GM12878 (cell line): ENCODE measurements at regions not wholly inside any gene's neighbourhood (a gene's known extent, or its start where the extent isn't known, plus 50 kb on each side); places are given as distances from the start of the nearest gene placed in this dataset.

Experiments used
- ATAC-seq: fragments of 200-7000 bp; cut with Tn5 transposase; 3 replicates; pipeline ENCODE4 v1.9.1; 2020; ENCODE audit warnings: mild to moderate bottlenecking, moderate library complexity
- BruUV-seq: library from RNA; stranded (reverse); fragments of 400-500 nt; replicated peaks from 2 replicates; lab custom pipeline; 2021; lab: Mats Ljungman, UMichigan
- CTCF ChIA-PET: fragments of 300-600 bp; sonication (Branson Sonifier 250); formaldehyde crosslinking; extraction: SDS; loops from one replicate; lab custom pipeline; 2021; ENCODE audit warnings: inconsistent platforms; lab: Yijun Ruan, JAX
- POLR2A ChIA-PET: fragments of 350-600 bp; formaldehyde crosslinking; extraction: SDS; loops from one replicate; lab custom pipeline; 2021; ENCODE audit warnings: inconsistent platforms; lab: Charles Lee
- RAD21 ChIA-PET: fragments of 300-600 bp; sonication (Branson Sonifier 250); formaldehyde crosslinking; loops from one replicate; lab custom pipeline; 2023; ENCODE audit warnings: antibody characterized with exemption; ENCODE audit not compliant: unreplicated experiment; lab: Charles Lee
- SMC1A ChIA-PET: fragments of 300-600 bp; sonication (Branson Sonifier 250); formaldehyde crosslinking; loops from one replicate; lab custom pipeline; 2023; ENCODE audit not compliant: unreplicated experiment, uncharacterized antibody; lab: Charles Lee
- DNase-seq: peaks from one replicate; pipeline ENCODE4 v3.0.0-alpha.2; 2011; ENCODE audit warnings: low read depth, low spot score
- FAIRE-seq: peaks from 3 replicates; lab custom pipeline; 2011; peaks lifted over from hg19 to GRCh38; lab: Jason Lieb, UNC
- H2AFZ ChIP-seq: 2 replicates; pipeline ENCODE4 v1.6.0; 2011; ENCODE audit warnings: low read depth, low read length, control low read depth; ENCODE audit not compliant: control insufficient read depth
- H3K27ac ChIP-seq: 2 replicates; pipeline ENCODE4 v1.5.1; 2011; ENCODE audit warnings: control low read depth; ENCODE audit not compliant: control insufficient read depth, insufficient read depth
- H3K27me3 ChIP-seq, 2 experiments: replicated peaks in 1 of 2; 2 replicates each; pipeline versions ENCODE4 v1.6.0 to v1.6.1; 2011; ENCODE audit warnings: low read length in 1 of 2; ENCODE audit not compliant: control insufficient read depth in 2 of 2, insufficient read depth in 2 of 2
- H3K36me3 ChIP-seq, 2 experiments: 2 replicates each; pipeline ENCODE4 v1.5.1; 2011; ENCODE audit warnings: low read length in 1 of 2; ENCODE audit not compliant: control insufficient read depth in 2 of 2, insufficient read depth in 2 of 2
- H3K4me1 ChIP-seq: 2 replicates; pipeline ENCODE4 v1.6.1; 2011; ENCODE audit warnings: mild to moderate bottlenecking, low read length, moderate library complexity, mixed read lengths; ENCODE audit not compliant: control insufficient read depth, insufficient read depth
- H3K4me2 ChIP-seq: 2 replicates; pipeline ENCODE4 v1.6.0; 2011; ENCODE audit warnings: control low read depth; ENCODE audit not compliant: control insufficient read depth, insufficient read depth
- H3K4me3 ChIP-seq: fragments of 200-600 bp; sonication (generic); 2 replicates; pipeline ENCODE4 v1.5.1; 2016
- H3K79me2 ChIP-seq: 2 replicates; pipeline ENCODE4 v1.6.0; 2011; ENCODE audit warnings: low read length; ENCODE audit not compliant: control insufficient read depth, insufficient read depth
- H3K9ac ChIP-seq: 2 replicates; pipeline ENCODE4 v1.8.0; 2011; ENCODE audit warnings: low read length, control low read depth, mixed read lengths; ENCODE audit not compliant: control insufficient read depth, insufficient read depth
- H3K9me3 ChIP-seq: replicated peaks from 3 replicates; pipeline ENCODE4 v1.5.1; 2011; ENCODE audit warnings: mild to moderate bottlenecking, low read length; ENCODE audit not compliant: control insufficient read depth, insufficient read depth
- H4K20me1 ChIP-seq: 2 replicates; pipeline ENCODE4 v1.6.0; 2011; ENCODE audit not compliant: control insufficient read depth, insufficient read depth
- BCL11A ChIP-seq: IDR thresholded peaks from 2 replicates; pipeline ENCODE4 v1.6.1; 2011; ENCODE audit warnings: low read depth, low read length
- EZH2 ChIP-seq: IDR thresholded peaks from 2 replicates; pipeline ENCODE4 v1.6.1; 2012; ENCODE audit warnings: low read depth, mild to moderate bottlenecking, control low read depth, inconsistent platforms, low read length, borderline replicate concordance; ENCODE audit not compliant: control insufficient read depth
- JUND ChIP-seq: IDR thresholded peaks from 2 replicates; pipeline ENCODE4 v1.6.1; 2012; ENCODE audit warnings: low read depth, mild to moderate bottlenecking, low read length, improper control_type of control experiment, moderate library complexity
- NFIC ChIP-seq: IDR thresholded peaks from 2 replicates; pipeline ENCODE4 v1.6.1; 2012; ENCODE audit warnings: low read depth, mild to moderate bottlenecking, inconsistent platforms, low read length, moderate library complexity
- WRNIP1 ChIP-seq: IDR thresholded peaks from 2 replicates; pipeline ENCODE4 v1.6.1; 2011; ENCODE audit warnings: low read depth, low read length, improper control_type of control experiment, borderline replicate concordance
- ZNF217 ChIP-seq: fragments of 450-650 bp; IDR thresholded peaks from 2 replicates; pipeline ENCODE4 v1.6.1; 2017; ENCODE audit warnings: antibody characterized with exemption, mild to moderate bottlenecking
- ZZZ3 ChIP-seq: IDR thresholded peaks from 2 replicates; pipeline ENCODE4 v1.6.1; 2011; ENCODE audit warnings: low read depth; ENCODE audit not compliant: control insufficient read depth, insufficient read length
- WGBS: methylation state at CpG from one replicate; pipeline ENCODE4 v1.1.6; 2016; ENCODE audit warnings: low lambda C conversion rate; ENCODE audit not compliant: insufficient replicate concordance, insufficient coverage; ENCODE audit errors: missing lambda C conversion rate; 5-methylcytosine and 5-hydroxymethylcytosine counted together
- in situ Hi-C: fragments of 300-500 bp; cut with MboI; formaldehyde crosslinking; loops from 9 replicates; pipeline ENCODE4 v1.14.3; 2018; ENCODE audit warnings: mixed read lengths
- intact Hi-C: fragments of 100-400 bp; cut with micrococcal nuclease; formaldehyde crosslinking; loops from one replicate; pipeline ENCODE4 v1.14.2; 2022; ENCODE audit not compliant: unreplicated experiment
- TF ChIP-seq, protein P1 (sequence below): fragments of 450-650 bp; IDR thresholded peaks from 2 replicates; pipeline ENCODE4 v1.6.1; 2018; ENCODE audit warnings: borderline replicate concordance, mild to moderate bottlenecking; ENCODE audit not compliant: partially characterized antibody
- TF ChIP-seq, protein P2 (sequence below): fragments of 450-650 bp; IDR thresholded peaks from 2 replicates; pipeline ENCODE4 v1.6.1; 2014; ENCODE audit warnings: mild to moderate bottlenecking

DNA sequence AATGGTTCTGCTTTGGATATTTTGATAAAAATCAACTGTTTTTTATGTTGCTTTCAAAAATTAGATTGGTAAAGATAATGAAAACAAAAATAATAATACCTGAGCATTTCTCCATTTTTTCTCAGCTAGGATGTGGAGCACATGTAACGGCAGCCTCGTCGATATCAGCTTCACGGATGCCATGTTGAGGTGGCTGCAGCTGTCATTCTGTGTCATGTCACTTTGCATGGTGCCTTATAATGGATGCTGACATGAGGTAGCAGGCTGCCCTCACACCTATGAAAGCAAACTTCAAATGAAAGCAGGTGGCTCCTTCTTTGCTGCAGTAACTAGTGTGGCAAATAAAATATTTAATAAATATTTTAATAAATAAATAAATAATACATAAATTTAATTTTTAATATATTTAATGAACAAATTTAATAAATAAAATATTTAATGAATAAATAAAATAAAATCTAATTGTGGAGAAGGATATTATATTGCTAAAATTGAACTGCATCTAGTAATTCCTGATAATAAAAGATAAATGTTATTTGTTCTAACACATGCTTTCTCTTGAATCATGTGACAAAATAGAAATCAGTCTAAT lies 955.7 kb upstream of the SLC10A2 start:
- TF ChIP-seq BCL11A (no peak), ZNF217 (no peak), NFIC (no peak), JUND (no peak), WRNIP1 (no peak)
- TF ChIP-seq, protein P1, sequence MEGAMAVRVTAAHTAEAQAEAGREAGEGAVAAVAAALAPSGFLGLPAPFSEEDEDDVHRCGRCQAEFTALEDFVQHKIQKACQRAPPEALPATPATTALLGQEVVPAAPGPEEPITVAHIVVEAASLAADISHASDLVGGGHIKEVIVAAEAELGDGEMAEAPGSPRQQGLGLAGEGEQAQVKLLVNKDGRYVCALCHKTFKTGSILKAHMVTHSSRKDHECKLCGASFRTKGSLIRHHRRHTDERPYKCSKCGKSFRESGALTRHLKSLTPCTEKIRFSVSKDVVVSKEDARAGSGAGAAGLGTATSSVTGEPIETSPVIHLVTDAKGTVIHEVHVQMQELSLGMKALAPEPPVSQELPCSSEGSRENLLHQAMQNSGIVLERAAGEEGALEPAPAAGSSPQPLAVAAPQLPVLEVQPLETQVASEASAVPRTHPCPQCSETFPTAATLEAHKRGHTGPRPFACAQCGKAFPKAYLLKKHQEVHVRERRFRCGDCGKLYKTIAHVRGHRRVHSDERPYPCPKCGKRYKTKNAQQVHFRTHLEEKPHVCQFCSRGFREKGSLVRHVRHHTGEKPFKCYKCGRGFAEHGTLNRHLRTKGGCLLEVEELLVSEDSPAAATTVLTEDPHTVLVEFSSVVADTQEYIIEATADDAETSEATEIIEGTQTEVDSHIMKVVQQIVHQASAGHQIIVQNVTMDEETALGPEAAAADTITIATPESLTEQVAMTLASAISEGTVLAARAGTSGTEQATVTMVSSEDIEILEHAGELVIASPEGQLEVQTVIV = no peak
- TF ChIP-seq, all 136 proteins: peak for 0
- Histone ChIP-seq H3K27ac (no peak overlapping the region), H3K4me3 (no peak overlapping the region), H2AFZ (no peak overlapping the region), H3K36me3 (no peaks in the 10 kb centered on the region), H3K4me1 (no peaks in the 10 kb centered on the region), H4K20me1 (no peaks in the 10 kb centered on the region), H3K4me2 (no peak overlapping the region), H3K9ac (no peak overlapping the region), H3K9me3 (no peaks in the 10 kb centered on the region), H3K27me3 (no peaks in the 10 kb centered on the region), H3K79me2 (no peaks in the 10 kb centered on the region)
- ChIA-PET RAD21 (no interaction called here), CTCF (no interaction called here), POLR2A (no interaction called here), SMC1A (no interaction called here)
- intact Hi-C loops (no loop called here), in situ Hi-C loops (no loop called here)
- ATAC-seq = no peak
- no TSS peak for BruUV-seq
- 47% methylated on average over 4 of the region's 4 CpGs for WGBS
- DNase-seq = no peak
- no peak for FAIRE-seq

GRCh38 chr13:104017317-104017716 lies 951.1 kb upstream of the SLC10A2 start:
- Histone ChIP-seq H4K20me1 (no peaks in the 10 kb centered on the region), H3K9ac (no peak overlapping the region), H3K4me2 (no peak overlapping the region), H3K4me3 (no peak overlapping the region), H3K9me3 (no peaks in the 10 kb centered on the region), H3K4me1 (no peaks in the 10 kb centered on the region), H2AFZ (no peak overlapping the region), H3K27me3 (no peaks in the 10 kb centered on the region), H3K27ac (no peak overlapping the region), H3K36me3 (no peaks in the 10 kb centered on the region), H3K79me2 (no peaks in the 10 kb centered on the region)
- ChIA-PET SMC1A (no interaction called here), CTCF (no interaction called here), RAD21 (no interaction called here), POLR2A (interaction anchor here (0.6 kb wide), 1 partner anchor 1417 kb away, joined by 3 read pairs; no protein-coding TSS in a partner anchor)
- no peak for DNase-seq
- in situ Hi-C loops (no loop called here), intact Hi-C loops (no loop called here)
- no TSS peak for BruUV-seq
- TF ChIP-seq WRNIP1 (no peak), EZH2 (no peak), ZZZ3 (no peak)
- TF ChIP-seq, protein P2, sequence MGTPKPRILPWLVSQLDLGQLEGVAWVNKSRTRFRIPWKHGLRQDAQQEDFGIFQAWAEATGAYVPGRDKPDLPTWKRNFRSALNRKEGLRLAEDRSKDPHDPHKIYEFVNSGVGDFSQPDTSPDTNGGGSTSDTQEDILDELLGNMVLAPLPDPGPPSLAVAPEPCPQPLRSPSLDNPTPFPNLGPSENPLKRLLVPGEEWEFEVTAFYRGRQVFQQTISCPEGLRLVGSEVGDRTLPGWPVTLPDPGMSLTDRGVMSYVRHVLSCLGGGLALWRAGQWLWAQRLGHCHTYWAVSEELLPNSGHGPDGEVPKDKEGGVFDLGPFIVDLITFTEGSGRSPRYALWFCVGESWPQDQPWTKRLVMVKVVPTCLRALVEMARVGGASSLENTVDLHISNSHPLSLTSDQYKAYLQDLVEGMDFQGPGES = no peak
- no peak for ATAC-seq
- no peak for FAIRE-seq
- WGBS = 31% methylated on average over 2 of the region's 2 CpGs
